ENCODE measurements at regions not wholly inside any gene's neighbourhood (a gene's known extent, or its start where the extent isn't known, plus 50 kb on each side); places are given as distances from the start of the nearest gene placed in this dataset.

DNA sequence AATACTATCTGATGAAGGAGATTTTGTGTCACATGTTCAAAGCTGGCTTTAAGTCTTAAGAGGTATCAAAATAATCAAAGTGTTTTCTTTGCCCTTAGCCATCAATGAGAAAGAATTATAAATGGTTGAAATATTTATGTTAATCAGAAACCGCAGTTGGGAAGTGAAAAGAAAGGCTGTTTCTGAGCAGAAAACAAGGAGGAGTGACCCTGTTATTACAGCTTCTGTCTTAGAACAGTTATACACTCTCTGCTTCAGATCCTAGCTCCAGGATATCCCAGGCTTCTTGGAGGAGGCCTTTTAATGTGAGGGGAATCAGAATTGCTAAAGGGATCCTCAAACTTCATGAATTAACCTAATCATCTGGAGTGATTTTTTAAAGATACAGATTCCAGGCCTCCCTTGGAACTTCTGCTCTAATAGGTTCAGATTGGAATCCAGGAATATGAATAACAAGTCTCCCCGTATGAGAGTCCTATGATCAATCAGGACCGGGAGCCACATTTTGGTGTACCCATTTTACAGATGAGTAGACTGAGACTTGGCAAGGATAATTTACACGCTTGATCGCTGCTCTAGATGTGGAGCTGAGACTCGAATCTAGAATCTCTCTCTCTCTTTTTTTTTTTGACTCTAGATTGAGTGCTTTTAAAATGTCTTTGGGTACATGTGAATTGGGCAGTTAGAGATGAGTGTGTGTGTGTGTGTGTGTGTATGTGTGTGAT lies 50.8 kb upstream of the JAG1 start:
- intact Hi-C loops (cut with micrococcal nuclease; ENCODE audit: unreplicated experiment) = no loop called here
- TF ChIP-seq, protein P1, sequence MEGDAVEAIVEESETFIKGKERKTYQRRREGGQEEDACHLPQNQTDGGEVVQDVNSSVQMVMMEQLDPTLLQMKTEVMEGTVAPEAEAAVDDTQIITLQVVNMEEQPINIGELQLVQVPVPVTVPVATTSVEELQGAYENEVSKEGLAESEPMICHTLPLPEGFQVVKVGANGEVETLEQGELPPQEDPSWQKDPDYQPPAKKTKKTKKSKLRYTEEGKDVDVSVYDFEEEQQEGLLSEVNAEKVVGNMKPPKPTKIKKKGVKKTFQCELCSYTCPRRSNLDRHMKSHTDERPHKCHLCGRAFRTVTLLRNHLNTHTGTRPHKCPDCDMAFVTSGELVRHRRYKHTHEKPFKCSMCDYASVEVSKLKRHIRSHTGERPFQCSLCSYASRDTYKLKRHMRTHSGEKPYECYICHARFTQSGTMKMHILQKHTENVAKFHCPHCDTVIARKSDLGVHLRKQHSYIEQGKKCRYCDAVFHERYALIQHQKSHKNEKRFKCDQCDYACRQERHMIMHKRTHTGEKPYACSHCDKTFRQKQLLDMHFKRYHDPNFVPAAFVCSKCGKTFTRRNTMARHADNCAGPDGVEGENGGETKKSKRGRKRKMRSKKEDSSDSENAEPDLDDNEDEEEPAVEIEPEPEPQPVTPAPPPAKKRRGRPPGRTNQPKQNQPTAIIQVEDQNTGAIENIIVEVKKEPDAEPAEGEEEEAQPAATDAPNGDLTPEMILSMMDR (conservative IDR thresholded peaks at IDR 0.05) = no peak
- no peak for TF ChIP-seq EZH2 (IDR thresholded peaks at IDR 0.05; ENCODE audit: low read depth)
- peaks cover 9% of the 10 kb centered on the region for H3K4me1 ChIP-seq (replicated peaks; ENCODE audit: insufficient read depth)
- no peaks in the 10 kb centered on the region for H3K27me3 ChIP-seq (ENCODE audit: insufficient read depth, low read depth)
- ChIA-PET POLR2A (ENCODE audit: unreplicated experiment) (no interaction called here), CTCF (no interaction called here)
- H2AFZ ChIP-seq = no peak overlapping the region
- no peaks in the 10 kb centered on the region for H3K36me3 ChIP-seq (ENCODE audit: low read depth)
- H3K9me3 ChIP-seq (ENCODE audit: insufficient read depth, low read depth) = 0 out of 2 replicates have a peak, but pooled peaks cover under 1% of the 10 kb centered on the region
- H4K20me1 ChIP-seq (ENCODE audit: insufficient read depth) = no peaks in the 10 kb centered on the region
- H3K4me3 ChIP-seq = no peak overlapping the region
- H3K79me2 ChIP-seq (ENCODE audit: low read depth) = no peaks in the 10 kb centered on the region
- H3F3A ChIP-seq (ENCODE audit: insufficient read depth, low read depth) = no peaks in the 10 kb centered on the region
- no peaks in the 10 kb centered on the region for H3K9me2 ChIP-seq (ENCODE audit: insufficient read depth)
- no peak overlapping the region for H3K27ac ChIP-seq
- DNase-seq = no peak
- BruUV-seq (replicated peaks) = no TSS peak
- H3K4me2 ChIP-seq = no peak overlapping the region

DNA sequence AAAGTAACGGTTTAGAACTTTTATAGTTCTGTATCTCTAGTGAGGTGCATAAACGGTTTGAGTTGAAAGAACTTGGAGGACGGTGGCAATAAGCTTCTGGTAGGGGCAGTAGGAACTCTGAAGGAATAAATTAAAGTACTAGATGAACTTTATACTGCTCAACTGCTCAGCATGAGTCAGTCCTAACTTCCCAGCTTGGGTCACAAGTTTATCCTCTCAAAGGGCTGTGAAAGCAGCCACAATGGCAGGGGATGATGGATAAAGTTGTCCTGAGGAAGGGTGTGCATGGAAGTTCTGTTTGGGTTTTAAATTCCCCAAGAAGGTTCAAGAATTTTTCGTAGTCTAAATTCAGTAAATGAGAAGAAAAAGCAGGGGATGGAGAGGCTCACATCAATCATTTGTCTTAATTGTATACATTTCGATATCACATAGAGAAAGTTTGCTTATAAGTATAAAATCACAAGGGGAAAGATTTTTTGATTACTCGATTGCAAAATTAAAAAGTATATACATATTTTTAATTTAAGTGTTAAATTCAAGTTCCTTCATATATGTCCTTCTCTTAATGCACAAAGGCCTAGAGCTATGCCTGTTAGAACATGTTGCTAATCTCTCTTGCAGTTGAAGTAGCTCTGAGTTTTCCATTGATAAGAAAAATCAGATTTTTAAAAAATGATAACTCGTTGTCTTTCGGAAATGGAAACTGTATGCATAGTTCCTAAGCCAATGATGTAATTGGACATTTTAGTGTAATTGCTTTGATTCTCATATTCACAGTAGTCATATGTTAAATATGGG lies 55.3 kb upstream of the JAG1 start:
- 0 out of 2 replicates have a peak, but pooled peaks cover 10% of the 10 kb centered on the region for H3K9me3 ChIP-seq (ENCODE audit: insufficient read depth, low read depth)
- no peak overlapping the region for H3K4me2 ChIP-seq
- no peaks in the 10 kb centered on the region for H3K79me2 ChIP-seq (ENCODE audit: low read depth)
- TF ChIP-seq, protein P1 (conservative IDR thresholded peaks at IDR 0.05) = no peak
- TF ChIP-seq EZH2 (IDR thresholded peaks at IDR 0.05; ENCODE audit: low read depth) = no peak
- intact Hi-C loops (cut with micrococcal nuclease; ENCODE audit: unreplicated experiment) = no loop called here
- no peaks in the 10 kb centered on the region for H3F3A ChIP-seq (ENCODE audit: insufficient read depth, low read depth)
- H3K9me2 ChIP-seq (ENCODE audit: insufficient read depth) = no peaks in the 10 kb centered on the region
- H3K27ac ChIP-seq = no peak overlapping the region
- no TSS peak for BruUV-seq (replicated peaks)
- peaks cover 9% of the 10 kb centered on the region for H3K4me1 ChIP-seq (replicated peaks; ENCODE audit: insufficient read depth)
- H3K27me3 ChIP-seq (ENCODE audit: insufficient read depth, low read depth) = no peaks in the 10 kb centered on the region
- no peak for DNase-seq
- CTCF ChIA-PET = no interaction called here
- H2AFZ ChIP-seq = no peak overlapping the region
- H3K36me3 ChIP-seq (ENCODE audit: low read depth) = no peaks in the 10 kb centered on the region
- H4K20me1 ChIP-seq (ENCODE audit: insufficient read depth) = no peaks in the 10 kb centered on the region
- POLR2A ChIA-PET (ENCODE audit: unreplicated experiment) = no interaction called here
- H3K4me3 ChIP-seq = no peak overlapping the region

DNA sequence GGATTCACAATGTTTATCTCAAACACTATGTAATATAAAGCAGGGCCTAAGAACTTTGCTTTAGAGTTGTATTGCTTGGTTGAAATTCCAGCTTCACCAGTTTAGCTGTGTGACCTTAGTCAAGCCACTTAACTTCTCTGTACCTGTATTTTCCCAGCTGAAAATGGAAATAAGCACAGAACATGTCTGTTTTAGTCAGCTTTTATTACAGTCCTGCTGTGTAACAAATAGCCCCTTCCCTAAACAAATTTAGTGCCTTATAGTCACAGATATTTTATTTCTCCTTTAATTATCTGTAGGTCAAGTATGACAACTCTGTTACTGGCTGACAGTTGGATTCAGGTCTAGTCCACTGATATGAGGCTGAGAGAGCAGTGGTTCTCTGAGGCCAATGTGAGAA lies 56.0 kb upstream of the JAG1 start:
- no peak overlapping the region for H2AFZ ChIP-seq
- H3K9me2 ChIP-seq (ENCODE audit: insufficient read depth) = no peaks in the 10 kb centered on the region
- DNase-seq = no peak
- H3K27ac ChIP-seq = no peak overlapping the region
- no peak for TF ChIP-seq EZH2 (IDR thresholded peaks at IDR 0.05; ENCODE audit: low read depth)
- TF ChIP-seq, protein P1 (conservative IDR thresholded peaks at IDR 0.05) = no peak
- no peaks in the 10 kb centered on the region for H4K20me1 ChIP-seq (ENCODE audit: insufficient read depth)
- H3K36me3 ChIP-seq (ENCODE audit: low read depth) = no peaks in the 10 kb centered on the region
- POLR2A ChIA-PET (ENCODE audit: unreplicated experiment) = no interaction called here
- intact Hi-C loops (cut with micrococcal nuclease; ENCODE audit: unreplicated experiment) = no loop called here
- H3F3A ChIP-seq (ENCODE audit: insufficient read depth, low read depth) = no peaks in the 10 kb centered on the region
- no peak overlapping the region for H3K4me3 ChIP-seq
- H3K4me2 ChIP-seq = no peak overlapping the region
- H3K79me2 ChIP-seq (ENCODE audit: low read depth) = no peaks in the 10 kb centered on the region
- CTCF ChIA-PET = no interaction called here
- peaks cover 9% of the 10 kb centered on the region for H3K4me1 ChIP-seq (replicated peaks; ENCODE audit: insufficient read depth)
- no peaks in the 10 kb centered on the region for H3K27me3 ChIP-seq (ENCODE audit: insufficient read depth, low read depth)
- H3K9me3 ChIP-seq (ENCODE audit: insufficient read depth, low read depth) = 0 out of 2 replicates have a peak, but pooled peaks cover 10% of the 10 kb centered on the region
- no TSS peak for BruUV-seq (replicated peaks)
